ENCODE measurements at regions not wholly inside any gene's neighbourhood (a gene's known extent, or its start where the extent isn't known, plus 50 kb on each side); places are given as distances from the start of the nearest gene placed in this dataset.

DNA sequence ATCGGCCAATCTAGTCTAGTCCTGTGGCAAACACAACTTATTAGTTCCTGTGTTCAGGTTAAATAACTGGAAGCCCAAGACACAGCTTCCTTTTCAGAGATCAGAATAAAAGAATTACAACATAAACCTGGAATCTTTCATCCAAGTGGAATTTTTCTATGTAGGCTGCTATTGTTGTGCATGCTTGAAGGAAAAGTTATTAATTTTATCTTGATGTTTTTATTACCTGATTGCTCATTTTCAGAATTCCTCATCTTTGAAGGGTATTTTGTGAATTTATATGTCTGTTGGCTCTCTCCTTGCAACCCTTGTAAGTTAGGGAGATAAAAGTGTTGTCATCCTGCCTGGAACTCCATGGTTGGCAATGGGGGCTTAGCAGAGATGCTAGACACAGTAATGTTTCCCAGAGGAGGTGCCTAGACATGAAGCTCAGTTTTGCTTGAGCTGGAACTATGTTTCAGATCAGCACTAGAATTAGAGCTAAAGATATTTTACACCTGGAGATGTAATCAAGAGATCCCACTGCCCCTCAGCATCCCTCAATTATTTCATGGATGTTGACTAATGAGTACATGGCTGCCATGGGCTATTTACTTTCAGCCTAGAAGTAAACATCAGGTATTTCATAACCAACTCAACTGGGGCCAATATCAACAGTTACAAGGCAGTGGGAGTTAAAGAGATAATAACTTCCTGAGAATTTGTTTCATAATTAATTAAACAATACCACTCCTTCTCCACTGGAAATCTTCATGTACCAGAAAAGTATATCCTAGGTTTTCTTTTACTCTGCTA is 367.0 kb upstream of the MARCKS start:
- DNase-seq, result no peak

GRCh38 chr6:113491376-113491775 is 365.8 kb upstream of the MARCKS start:
- DNase-seq, result no peak

DNA sequence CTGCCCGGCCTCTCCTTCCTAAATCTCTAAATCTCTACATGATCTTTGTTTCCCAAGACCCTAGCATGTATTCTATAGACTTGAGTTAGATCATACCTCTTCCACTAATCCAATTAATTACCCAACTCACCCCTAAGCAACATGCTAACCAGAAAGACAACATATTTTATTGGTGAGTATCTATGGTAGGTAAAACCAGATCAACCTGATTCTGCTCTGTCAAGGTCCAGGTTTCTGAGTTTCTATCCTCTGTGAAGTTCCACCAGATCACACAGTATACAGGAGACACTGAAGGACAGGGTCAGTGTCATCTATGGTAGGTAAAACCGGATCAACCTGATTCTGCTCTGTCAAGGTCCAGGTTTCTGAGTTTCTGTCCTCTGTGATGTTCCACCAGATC is 363.2 kb upstream of the MARCKS start:
- no peak for DNase-seq

DNA sequence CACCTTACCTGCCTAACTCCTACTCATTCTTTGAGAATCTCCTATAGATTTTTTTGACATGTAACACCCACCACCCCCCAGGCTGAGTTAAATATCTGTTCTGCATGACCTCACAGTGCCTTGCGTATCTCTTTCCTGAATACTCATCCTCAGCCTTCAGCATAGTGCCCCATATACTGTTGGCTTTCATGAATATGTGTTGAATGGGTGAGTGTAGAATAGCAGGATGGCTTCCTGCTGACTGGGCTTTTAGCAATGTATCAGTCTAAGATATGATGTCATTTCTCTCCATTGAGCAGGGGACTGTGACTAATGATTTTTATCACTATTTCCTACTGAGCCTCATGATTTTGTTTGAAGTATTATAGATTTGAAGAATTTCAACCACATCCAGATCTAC is 361.6 kb upstream of the MARCKS start:
- DNase-seq, result no peak

DNA sequence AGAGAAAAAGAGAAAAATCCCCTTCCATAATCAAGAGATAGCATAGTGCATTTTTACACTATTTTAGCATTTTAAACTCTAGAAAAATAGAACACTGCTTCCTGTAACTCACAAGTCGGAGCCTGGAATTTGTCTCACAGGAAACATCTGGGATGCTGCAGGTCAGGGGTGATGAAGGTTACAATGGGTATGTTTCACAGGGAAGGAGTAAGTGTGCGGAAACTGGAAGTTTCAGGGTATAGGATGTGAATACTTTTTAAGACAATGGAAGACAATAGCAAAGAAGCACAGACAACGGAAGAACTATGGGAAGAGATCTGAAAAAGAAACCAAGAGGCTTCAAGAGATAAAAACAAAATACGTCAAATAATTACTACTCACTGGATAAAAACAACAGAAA is 361.0 kb upstream of the MARCKS start:
- no peak for DNase-seq

DNA sequence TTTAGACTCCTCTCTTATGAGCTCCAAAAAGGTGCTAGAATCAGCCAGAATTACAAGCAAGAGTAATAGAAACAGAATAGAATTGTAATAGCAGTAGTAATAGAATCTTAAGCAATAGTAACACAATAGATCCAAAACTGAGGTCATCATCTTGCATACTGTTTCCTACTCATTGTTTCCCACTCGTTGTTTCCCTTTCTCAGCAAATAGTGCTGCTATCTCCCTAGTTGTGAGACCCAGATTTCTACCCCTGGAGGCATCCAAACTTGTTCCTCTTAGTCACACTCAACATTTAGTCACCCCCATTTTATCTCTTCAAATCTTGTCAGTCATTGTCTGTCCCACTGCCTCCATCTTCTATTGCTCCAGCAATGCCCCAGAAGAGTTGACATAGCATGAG is 356.9 kb upstream of the MARCKS start:
- no peak for DNase-seq

DNA sequence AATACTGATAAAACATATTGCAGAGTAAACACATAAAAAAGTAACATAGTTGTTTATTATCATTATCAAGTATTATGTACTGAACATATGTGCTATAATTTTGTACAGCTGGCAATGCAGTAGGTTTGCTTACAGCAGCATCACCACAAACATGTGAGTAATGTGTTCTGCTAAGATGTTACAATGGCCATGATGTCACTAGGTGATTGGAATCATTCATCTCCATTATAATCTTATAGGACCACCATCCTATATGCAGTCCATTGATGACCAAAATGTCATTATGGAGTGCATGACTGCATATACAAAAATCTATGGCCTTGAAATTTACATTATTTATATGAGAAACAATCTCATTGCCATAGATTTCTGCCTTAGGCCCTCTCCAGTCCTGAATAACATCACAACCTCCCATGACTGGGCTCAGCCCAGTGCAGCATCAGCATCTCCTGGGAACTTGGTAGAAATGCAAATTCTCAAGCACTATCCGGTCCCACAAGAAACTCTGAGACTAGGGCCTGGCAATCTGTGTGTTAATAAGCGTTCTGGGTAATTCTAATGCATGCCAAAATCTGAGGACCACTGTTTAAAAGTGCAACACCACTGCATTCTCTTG is 352.0 kb upstream of the MARCKS start:
- DNase-seq, result peak; percentile 22

DNA sequence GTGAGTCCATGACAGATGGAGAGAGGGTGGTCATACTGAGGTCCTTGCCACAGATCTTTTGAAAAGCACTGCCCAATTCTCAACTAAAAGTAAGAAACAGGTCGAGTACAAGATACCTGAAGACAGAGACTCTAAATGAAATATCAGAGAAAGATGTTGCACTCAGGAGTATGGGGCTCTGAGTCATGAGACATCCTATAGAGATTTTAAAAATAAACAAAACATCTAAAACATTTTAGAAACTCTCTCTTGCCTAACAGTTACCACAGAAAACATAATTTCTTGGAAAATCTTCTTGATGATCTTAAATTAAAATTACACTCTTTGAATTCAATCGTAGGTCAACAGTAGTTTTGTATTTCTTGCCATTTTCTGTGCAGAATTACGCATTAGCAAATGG is 348.9 kb upstream of the MARCKS start:
- DNase-seq, result no peak

GRCh38 chr6:113511100-113511499 is 346.0 kb upstream of the MARCKS start:
- DNase-seq, result no peak

GRCh38 chr6:113512576-113512975 is 344.6 kb upstream of the MARCKS start:
- DNase-seq, result no peak

- no peak for DNase-seq
Observed at GRCh38 chr6:113513086-113513485, 344.1 kb upstream of the MARCKS start.

- no peak for DNase-seq
Observed at GRCh38 chr6:113522376-113522775, 334.8 kb upstream of the MARCKS start.

DNA sequence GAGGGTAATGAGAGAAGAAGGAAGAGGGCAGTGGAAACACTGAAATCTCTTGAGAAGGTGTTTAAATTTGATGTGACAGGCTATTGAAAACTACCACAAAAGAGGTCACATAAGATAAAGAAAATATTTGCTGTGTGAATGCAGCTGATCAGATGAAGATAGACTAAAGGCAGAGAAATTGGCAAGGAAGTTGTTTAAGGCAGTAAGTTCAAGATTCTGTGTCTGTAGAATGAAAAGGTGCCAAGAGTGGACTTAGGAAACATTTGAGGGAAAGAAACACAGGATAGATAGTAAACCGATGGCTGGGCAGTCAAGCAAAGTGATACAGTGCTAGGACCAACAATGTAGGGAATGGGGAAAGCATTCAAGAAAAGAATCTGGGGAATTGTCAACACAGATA is 332.3 kb upstream of the MARCKS start:
- DNase-seq, result no peak

DNA sequence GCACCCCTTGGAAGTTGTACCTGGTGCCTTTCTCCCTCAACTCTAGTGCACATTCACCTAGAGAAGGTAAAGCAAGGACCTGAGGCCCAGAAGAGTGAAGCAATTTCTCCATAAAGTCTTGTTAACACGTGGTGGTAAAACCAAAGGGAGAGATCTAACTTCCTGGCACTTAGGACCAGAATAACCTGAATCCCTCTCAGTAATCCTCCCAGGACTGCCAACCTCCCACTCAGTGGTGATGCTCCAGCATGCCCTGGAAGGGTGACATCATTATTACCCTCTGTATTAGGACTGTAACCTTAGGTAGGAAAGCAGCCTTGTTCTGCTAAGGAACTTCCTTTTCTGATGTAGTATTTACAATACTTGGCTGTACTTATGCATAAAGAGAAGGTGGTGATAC is 330.6 kb upstream of the MARCKS start:
- no peak for DNase-seq

DNA sequence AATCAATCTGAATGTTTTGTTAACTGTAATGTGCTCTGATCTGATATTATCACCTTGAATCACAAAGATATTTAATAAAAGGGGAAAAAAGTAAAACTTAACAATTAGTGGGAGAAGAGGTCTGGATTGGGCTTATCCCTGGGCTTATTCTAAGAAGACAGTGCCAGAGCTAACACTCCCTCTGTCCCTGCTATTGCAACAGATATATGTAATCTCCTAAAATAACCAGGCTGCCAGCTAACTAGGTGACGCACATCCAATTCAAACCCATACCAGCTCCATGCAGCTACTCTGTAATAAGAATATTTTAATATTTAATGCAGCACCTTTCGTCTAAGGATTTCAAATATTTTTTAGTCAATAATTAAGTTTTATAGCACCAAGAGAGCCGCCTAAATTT is 330.1 kb upstream of the MARCKS start:
- DNase-seq, result no peak

GRCh38 chr6:113528111-113528510 is 329.0 kb upstream of the MARCKS start:
- DNase-seq, result no peak

GRCh38 chr6:113529196-113529595 is 327.9 kb upstream of the MARCKS start:
- no peak for DNase-seq

DNA sequence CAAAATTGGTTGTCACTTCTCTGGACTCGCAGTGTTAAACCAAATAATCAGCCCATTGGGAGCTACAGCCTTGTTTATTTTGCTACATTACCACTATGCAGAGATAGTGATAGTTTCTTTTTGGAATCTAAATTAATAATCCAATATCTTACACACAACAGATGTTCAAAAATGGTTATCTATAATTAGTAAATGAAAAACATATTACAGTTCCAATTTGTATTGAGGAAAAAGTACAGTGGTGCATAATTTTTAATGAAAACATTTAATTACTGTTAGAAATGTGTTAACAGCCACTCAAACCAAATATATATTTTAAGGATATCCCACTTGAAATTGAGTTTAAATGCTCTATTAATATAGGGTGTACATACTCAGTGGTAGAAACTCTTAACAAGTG is 327.3 kb upstream of the MARCKS start:
- no peak for DNase-seq

- no peak for DNase-seq
Observed at GRCh38 chr6:113530769-113531168, 326.4 kb upstream of the MARCKS start.

GRCh38 chr6:113539202-113539601 is 317.9 kb upstream of the MARCKS start:
- DNase-seq, result no peak

- DNase-seq, result no peak
Observed at GRCh38 chr6:113539623-113540022, 317.5 kb upstream of the MARCKS start.

- no peak for DNase-seq
Observed at GRCh38 chr6:113540466-113540865, 316.7 kb upstream of the MARCKS start.

DNA sequence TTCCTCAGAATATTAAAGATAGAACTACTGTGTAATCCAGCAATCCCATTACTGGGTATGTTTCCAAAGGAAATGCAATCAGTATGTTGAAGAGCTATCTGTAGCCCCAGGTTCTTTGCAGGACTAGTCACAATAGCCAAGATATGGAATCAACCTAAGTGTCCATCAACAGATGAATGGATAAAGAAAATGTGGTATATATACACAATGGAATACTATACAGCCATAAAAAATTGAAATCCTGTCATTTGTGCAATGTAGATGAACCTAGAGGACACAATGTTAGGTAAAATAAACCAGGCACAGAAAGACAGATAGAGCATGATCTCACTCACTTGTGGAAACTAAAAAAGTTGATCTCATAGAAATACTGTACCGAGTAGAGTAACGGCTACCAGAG is 306.0 kb upstream of the MARCKS start:
- DNase-seq, result no peak

DNA sequence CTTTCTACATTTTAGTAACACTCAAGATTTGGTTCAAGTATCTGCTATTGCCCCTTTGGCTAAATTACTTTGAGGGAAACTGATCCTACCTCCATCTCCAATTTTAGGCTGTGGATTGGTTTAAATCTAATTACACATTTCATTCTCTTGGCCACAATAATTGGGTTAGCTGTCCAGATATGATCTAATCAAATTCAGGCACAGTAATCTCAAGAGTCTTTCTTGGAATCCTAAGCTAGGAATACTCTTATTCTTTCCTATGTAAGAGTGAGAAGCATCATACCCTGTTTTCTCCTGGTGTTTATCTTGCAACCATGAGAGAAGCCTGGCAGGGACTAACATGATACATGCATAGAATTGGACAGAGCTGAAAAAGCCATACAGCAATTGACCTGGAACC is 300.4 kb upstream of the MARCKS start:
- DNase-seq, result no peak

DNA sequence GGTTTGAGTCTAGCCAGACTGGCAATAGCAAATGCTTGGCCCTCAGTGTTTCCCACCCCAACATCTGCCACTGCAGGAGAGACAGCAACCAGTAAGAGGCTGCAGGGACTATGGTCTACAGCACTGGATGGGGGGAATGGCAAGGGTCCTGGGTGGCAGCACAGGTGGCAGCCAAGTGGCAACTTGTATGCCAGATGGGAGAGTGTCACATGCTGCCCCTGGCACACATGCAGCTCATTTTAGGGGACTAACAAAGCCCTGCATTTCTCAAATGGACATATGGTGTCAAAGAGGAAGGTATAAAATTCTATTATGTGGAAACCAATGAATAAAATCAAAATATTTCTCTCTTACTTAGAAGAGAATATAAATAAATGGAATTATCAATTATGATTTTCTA is 298.7 kb upstream of the MARCKS start:
- DNase-seq, result peak; percentile 88

All from NCI-H2171 treated with DMSO at 0.1 percent for 48 hours (cell line).